Duodenal mucosa (tissue), 2 donors: ENCODE measurements at regions not wholly inside any gene's neighbourhood (a gene's known extent, or its start where the extent isn't known, plus 50 kb on each side); places are given as distances from the start of the nearest gene placed in this dataset.

Experiments used
- H3K27ac ChIP-seq: one replicate; pipeline ENCODE4 v1.7.0; 2013; ENCODE audit warnings: low read depth, low read length
- H3K27me3 ChIP-seq, 2 donors: one replicate each; pipeline ENCODE4 v1.7.0; 2013; ENCODE audit warnings: low read length in 2 of 2, control low read depth in 1 of 2; ENCODE audit not compliant: insufficient read depth in 2 of 2, control insufficient read depth in 1 of 2
- H3K36me3 ChIP-seq, 2 donors: one replicate each; pipeline ENCODE4 v1.7.0; 2013; ENCODE audit warnings: low read length in 2 of 2, control low read depth in 1 of 2; ENCODE audit not compliant: insufficient read depth in 2 of 2, control insufficient read depth in 1 of 2
- H3K4me1 ChIP-seq, 2 donors: one replicate each; pipeline ENCODE4 v1.7.0; 2013; ENCODE audit warnings: low read length in 2 of 2, control low read depth in 1 of 2; ENCODE audit not compliant: insufficient read depth in 2 of 2, control insufficient read depth in 1 of 2
- H3K4me3 ChIP-seq, 2 donors: one replicate each; pipeline ENCODE4 v1.7.0; 2013; ENCODE audit warnings: low read length in 2 of 2, low read depth in 1 of 2
- H3K9ac ChIP-seq, 2 donors: one replicate each; pipeline ENCODE4 v1.7.0; 2013; ENCODE audit warnings: low read length in 2 of 2, low read depth in 1 of 2
- H3K9me3 ChIP-seq, 2 donors: one replicate each; pipeline ENCODE4 v1.7.0; 2013; ENCODE audit warnings: low read length in 2 of 2, control low read depth in 1 of 2; ENCODE audit not compliant: control insufficient read depth in 1 of 2

- H3K9me3 ChIP-seq: no peaks in the 10 kb centered on the region
- H3K9ac ChIP-seq: no peak overlapping the region
- H3K4me3 ChIP-seq: no peak overlapping the region
- H3K4me1 ChIP-seq: no peaks in the 10 kb centered on the region
- no peaks in the 10 kb centered on the region for H3K36me3 ChIP-seq
- no peaks in the 10 kb centered on the region for H3K27me3 ChIP-seq
- H3K27ac ChIP-seq: no peak overlapping the region
Observed at GRCh38 chr6:100132005-100132404, 138.0 kb upstream of the MCHR2 start.

- H3K36me3 ChIP-seq: no peaks in the 10 kb centered on the region
- no peaks in the 10 kb centered on the region for H3K27me3 ChIP-seq
- H3K4me1 ChIP-seq: no peaks in the 10 kb centered on the region
- no peak overlapping the region for H3K9ac ChIP-seq
- H3K27ac ChIP-seq: no peak overlapping the region
- H3K9me3 ChIP-seq: no peaks in the 10 kb centered on the region
- H3K4me3 ChIP-seq: no peak overlapping the region
Observed at GRCh38 chr6:100130630-100131029, 136.6 kb upstream of the MCHR2 start.

DNA sequence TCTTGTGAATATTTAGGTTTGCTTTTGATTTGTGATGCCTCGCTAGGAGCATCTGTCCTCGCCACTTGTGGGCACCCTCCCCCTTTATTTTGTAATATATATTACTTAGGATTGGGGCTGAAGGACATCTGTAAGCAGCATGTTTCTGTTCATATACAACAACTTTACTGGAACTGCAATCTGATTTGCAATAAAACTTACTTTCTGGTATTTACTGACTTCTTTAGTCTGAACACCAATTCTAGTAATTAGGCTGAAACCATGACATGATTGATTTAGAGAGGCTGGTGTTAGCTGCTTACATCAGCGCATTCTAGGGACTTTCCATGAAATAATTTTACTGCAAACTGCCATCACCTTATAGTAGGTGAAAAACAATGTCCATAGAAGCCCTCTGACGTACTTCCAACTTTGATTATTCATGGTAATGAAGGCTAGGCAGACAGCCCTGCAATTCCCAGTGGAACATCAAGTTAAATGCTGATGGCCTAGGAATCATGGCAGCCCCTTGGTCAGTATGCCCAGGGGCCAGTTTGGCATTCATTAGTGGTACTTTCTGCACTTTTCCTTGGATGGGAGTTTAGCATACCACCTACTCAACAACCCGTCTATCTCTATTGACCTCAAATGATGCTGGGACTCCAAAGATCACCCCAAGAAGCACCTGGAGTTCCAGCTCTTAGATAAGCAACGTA, 132.9 kb upstream of the MCHR2 start:
- Histone ChIP-seq H3K4me1 (no peaks in the 10 kb centered on the region), H3K4me3 (no peak overlapping the region), H3K9me3 (no peaks in the 10 kb centered on the region), H3K27ac (no peak overlapping the region), H3K27me3 (no peaks in the 10 kb centered on the region), H3K36me3 (no peaks in the 10 kb centered on the region), H3K9ac (no peak overlapping the region)

- Histone ChIP-seq H3K9ac (no peak overlapping the region), H3K27me3 (no peaks in the 10 kb centered on the region), H3K9me3 (no peaks in the 10 kb centered on the region), H3K27ac (no peak overlapping the region), H3K4me1 (no peaks in the 10 kb centered on the region), H3K4me3 (no peak overlapping the region), H3K36me3 (no peaks in the 10 kb centered on the region)
Observed at GRCh38 chr6:100121854-100122609, 128.0 kb upstream of the MCHR2 start.

DNA sequence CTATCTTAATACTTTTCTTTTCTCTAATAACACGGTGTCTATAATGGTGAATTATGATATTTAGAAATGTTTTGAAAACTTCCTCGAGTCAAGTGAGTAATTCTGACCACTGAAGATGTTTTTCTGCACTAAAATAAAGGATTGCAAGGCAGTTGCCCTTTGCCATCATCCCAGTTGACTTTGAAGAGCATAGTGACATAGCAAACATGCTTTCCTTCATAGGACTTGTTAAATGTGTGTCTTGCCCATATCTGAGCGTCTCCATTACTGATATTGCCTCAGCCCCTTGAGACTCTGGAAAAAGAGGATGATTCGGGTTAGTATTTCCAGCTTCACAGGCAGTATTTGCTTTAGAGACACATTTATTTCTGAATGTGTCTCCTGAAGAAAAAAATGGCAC, 125.2 kb upstream of the MCHR2 start:
- Histone ChIP-seq H3K4me3 (no peak overlapping the region), H3K9ac (no peak overlapping the region), H3K27ac (no peak overlapping the region), H3K27me3 (no peaks in the 10 kb centered on the region), H3K4me1 (no peaks in the 10 kb centered on the region), H3K9me3 (no peaks in the 10 kb centered on the region), H3K36me3 (no peaks in the 10 kb centered on the region)

DNA sequence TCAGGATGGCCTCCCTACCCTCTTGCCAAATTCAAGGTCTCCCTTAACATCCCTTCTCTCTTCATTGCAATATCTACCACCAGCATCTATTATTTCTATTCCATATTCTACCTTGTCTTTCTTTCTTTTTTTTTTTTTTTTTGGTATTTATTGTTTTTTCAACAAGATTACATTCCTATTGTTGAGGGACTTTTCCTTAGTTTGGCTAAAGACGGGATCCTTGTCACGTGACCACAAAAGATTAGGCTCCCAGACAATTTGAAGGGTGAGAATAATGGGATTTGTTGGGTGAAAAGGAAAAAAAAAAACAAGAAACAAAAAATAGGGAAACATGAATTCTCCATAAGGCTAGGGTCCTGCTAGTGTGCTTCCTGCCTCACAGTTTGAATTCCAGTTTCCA, 124.3 kb upstream of the MCHR2 start:
- Histone ChIP-seq H3K27me3 (no peaks in the 10 kb centered on the region), H3K27ac (no peak overlapping the region), H3K9ac (no peak overlapping the region), H3K9me3 (no peaks in the 10 kb centered on the region), H3K4me1 (no peaks in the 10 kb centered on the region), H3K4me3 (no peak overlapping the region), H3K36me3 (no peaks in the 10 kb centered on the region)

DNA sequence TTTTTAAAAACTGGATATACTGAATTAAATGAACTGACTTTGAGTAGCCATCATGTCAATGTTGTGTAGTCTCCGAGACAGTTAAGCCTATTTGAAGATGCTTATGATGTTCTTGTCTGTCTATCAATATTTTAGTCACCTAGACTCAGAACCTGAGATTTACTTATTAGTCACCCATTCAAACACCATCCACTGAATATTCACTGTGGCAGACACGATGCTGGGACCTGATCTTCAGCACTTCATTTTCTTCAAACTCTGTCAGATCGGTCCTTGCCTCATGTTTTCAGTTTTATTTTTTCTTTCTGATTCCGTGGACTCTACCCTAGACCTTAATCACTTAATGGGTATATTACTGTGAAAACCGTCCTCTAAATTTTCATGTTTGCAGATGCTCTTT, 123.7 kb upstream of the MCHR2 start:
- Histone ChIP-seq H3K4me1 (no peaks in the 10 kb centered on the region), H3K36me3 (no peaks in the 10 kb centered on the region), H3K4me3 (no peak overlapping the region), H3K9me3 (no peaks in the 10 kb centered on the region), H3K27ac (no peak overlapping the region), H3K27me3 (no peaks in the 10 kb centered on the region), H3K9ac (no peak overlapping the region)

DNA sequence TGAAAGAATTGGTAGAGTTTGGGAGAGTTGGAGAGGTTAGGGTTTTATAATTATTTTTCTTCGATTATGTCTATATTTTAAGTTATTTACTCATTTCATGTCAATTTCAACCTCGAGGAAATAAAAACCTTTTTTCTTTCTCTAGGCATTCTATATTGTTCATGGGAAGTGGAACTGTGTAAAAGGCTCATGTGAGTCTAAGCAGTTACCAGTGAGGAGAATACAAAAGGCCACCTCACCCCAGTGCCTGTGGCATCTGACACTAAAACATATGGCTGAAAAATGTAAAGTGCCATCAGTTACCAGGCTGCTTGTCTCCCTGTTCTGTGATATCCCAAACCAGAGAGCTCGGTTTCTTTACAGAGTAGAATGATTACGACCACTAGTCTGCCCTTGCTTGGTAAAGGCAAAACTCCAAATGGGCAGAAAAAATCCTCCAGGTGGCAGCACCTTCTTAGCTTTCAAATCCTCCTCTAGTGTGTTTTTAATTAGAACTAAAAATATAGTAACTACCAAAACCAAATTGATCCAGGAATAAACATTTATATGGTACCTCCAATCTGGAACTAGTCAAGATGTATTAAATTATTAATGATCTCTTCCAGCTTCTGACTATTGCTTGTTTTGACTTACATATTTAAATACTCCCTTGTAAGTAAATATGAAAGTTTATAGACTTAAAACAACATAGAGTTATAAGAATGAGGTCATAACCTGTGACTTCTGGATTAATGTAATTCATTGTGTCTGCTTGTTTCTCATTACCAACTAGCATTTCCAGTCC, 122.6 kb upstream of the MCHR2 start:
- no peaks in the 10 kb centered on the region for H3K36me3 ChIP-seq
- no peaks in the 10 kb centered on the region for H3K27me3 ChIP-seq
- H3K4me1 ChIP-seq: no peaks in the 10 kb centered on the region
- H3K4me3 ChIP-seq: no peak overlapping the region
- H3K27ac ChIP-seq: no peak overlapping the region
- no peak overlapping the region for H3K9ac ChIP-seq
- no peaks in the 10 kb centered on the region for H3K9me3 ChIP-seq

DNA sequence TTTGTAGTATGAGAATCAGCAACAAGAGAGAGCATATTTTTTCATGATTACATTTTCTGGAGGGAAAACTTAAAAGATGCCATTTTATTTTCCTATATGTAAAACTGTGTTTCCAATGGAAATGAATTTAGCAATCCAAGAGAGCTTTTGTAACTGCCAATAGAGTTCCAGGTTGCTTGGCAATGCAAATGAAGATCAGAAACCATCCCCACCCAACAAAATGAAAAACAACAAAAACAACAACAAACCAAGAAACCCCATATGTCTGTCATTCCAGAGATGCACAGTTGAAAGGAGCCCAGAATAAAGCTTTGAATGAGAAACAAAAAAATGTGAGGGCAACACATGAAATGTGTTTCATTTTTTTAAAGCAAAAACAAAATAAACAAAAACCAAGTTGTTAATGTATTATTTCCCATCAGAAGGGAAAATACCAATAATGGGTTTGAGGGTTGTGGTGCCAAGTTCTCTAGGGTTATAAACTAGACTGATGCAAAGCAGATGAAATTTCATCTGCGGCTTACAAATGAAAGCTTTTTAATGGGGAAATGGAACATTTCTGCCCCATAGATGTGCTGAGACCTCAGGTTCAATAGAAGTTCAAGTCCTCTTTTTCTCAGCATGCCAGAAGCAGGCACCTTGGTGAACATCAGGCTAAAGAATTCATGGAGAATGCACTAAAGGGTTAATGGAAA, 121.5 kb upstream of the MCHR2 start:
- H3K4me3 ChIP-seq: no peak overlapping the region
- H3K4me1 ChIP-seq: no peaks in the 10 kb centered on the region
- H3K36me3 ChIP-seq: no peaks in the 10 kb centered on the region
- H3K9ac ChIP-seq: no peak overlapping the region
- no peaks in the 10 kb centered on the region for H3K27me3 ChIP-seq
- no peaks in the 10 kb centered on the region for H3K9me3 ChIP-seq
- no peak overlapping the region for H3K27ac ChIP-seq
